ENCODE measurements at regions not wholly inside any gene's neighbourhood (a gene's known extent, or its start where the extent isn't known, plus 50 kb on each side); places are given as distances from the start of the nearest gene placed in this dataset.
A peak's percentile ranks its signal among the peaks of the same experiment; 100 is the strongest.

GRCh38 chr13:79659121-79659521, 178.2 kb downstream of the NDFIP2 start:
- TF ChIP-seq, protein P1, sequence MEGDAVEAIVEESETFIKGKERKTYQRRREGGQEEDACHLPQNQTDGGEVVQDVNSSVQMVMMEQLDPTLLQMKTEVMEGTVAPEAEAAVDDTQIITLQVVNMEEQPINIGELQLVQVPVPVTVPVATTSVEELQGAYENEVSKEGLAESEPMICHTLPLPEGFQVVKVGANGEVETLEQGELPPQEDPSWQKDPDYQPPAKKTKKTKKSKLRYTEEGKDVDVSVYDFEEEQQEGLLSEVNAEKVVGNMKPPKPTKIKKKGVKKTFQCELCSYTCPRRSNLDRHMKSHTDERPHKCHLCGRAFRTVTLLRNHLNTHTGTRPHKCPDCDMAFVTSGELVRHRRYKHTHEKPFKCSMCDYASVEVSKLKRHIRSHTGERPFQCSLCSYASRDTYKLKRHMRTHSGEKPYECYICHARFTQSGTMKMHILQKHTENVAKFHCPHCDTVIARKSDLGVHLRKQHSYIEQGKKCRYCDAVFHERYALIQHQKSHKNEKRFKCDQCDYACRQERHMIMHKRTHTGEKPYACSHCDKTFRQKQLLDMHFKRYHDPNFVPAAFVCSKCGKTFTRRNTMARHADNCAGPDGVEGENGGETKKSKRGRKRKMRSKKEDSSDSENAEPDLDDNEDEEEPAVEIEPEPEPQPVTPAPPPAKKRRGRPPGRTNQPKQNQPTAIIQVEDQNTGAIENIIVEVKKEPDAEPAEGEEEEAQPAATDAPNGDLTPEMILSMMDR (IDR thresholded peaks at IDR 0.05; ENCODE audit: unreplicated experiment in 3 of 3), result no peak
- Mint-ChIP-seq H3K27me3 (ENCODE audit: low read depth) (no peaks in the 10 kb centered on the region), H3K9me3 (no peaks in the 10 kb centered on the region), H3K27ac (peak overlapping the region; percentile 31 to 79 (median 74)), H3K36me3 (ENCODE audit: low read depth) (no peaks in the 10 kb centered on the region), H3K4me3 (peak overlapping the region in 2 of 3 experiments; percentile 2 to 4), H3K4me1 (peaks cover 58% of the 10 kb centered on the region)

DNA sequence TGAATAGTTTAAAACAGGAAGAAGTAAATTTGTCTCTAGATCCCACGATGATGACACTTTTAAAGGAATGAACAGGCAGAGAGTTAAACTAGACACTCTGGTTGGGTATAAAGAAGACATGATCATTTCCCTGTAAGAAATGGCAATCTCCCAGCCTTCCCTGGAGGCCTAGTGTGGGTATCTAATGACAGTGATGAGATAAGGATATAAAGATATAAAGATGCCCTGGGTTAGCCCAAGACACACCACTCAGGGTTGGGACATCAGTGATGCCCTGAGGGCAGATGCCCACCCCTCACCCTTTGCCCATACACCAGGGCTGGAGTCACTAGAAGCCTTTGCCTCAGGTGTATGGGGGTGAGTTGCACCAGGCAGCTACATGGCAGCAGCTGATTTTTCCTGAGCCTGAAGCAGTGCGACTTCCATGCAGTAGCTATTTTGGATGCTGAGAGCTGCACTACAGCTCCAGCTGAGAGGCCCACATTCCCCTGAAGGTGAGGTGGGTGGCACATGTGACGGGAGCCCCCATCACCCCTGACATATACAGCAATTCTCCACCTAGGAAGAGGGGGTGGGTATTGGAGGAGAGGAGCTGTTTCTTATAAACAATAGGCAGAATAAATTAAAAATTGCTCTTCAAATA, 177.5 kb downstream of the NDFIP2 start:
- H3K27me3 Mint-ChIP-seq (ENCODE audit: low read depth), result no peaks in the 10 kb centered on the region
- TF ChIP-seq, protein P1 (IDR thresholded peaks at IDR 0.05; ENCODE audit: unreplicated experiment in 3 of 3), result no peak
- H3K9me3 Mint-ChIP-seq, result no peaks in the 10 kb centered on the region
- peaks cover 59% of the 10 kb centered on the region for H3K4me1 Mint-ChIP-seq
- H3K36me3 Mint-ChIP-seq (ENCODE audit: low read depth), result no peaks in the 10 kb centered on the region
- peak overlapping the region in 1 of 3 experiments; percentile 19 for H3K4me3 Mint-ChIP-seq
- H3K27ac Mint-ChIP-seq, result peak overlapping the region; percentile 31 to 79 (median 74)

- H3K36me3 Mint-ChIP-seq (ENCODE audit: low read depth), result no peaks in the 10 kb centered on the region
- H3K4me1 Mint-ChIP-seq, result peaks cover 51% of the 10 kb centered on the region
- no peak overlapping the region for H3K27ac Mint-ChIP-seq
- H3K4me3 Mint-ChIP-seq, result no peak overlapping the region
- no peaks in the 10 kb centered on the region for H3K27me3 Mint-ChIP-seq (ENCODE audit: low read depth)
- TF ChIP-seq, protein P1 (IDR thresholded peaks at IDR 0.05; ENCODE audit: unreplicated experiment in 3 of 3), result no peak
- H3K9me3 Mint-ChIP-seq, result no peaks in the 10 kb centered on the region
Measured at GRCh38 chr13:79655509-79655908, 174.6 kb downstream of the NDFIP2 start.

GRCh38 chr13:79654520-79654919, 173.6 kb downstream of the NDFIP2 start:
- Mint-ChIP-seq H3K4me3 (no peak overlapping the region), H3K4me1 (peaks cover 48% of the 10 kb centered on the region)

GRCh38 chr13:79650688-79651087, 169.7 kb downstream of the NDFIP2 start:
- Mint-ChIP-seq H3K27ac (no peak overlapping the region), H3K36me3 (ENCODE audit: low read depth) (no peaks in the 10 kb centered on the region), H3K27me3 (ENCODE audit: low read depth) (no peaks in the 10 kb centered on the region), H3K9me3 (no peaks in the 10 kb centered on the region), H3K4me3 (no peak overlapping the region), H3K4me1 (peaks cover 58% of the 10 kb centered on the region)
- TF ChIP-seq, protein P1 (IDR thresholded peaks at IDR 0.05; ENCODE audit: unreplicated experiment in 3 of 3), result no peak

More at GRCh38 chr13:79654520-79654919, 173.6 kb downstream of the NDFIP2 start:
- Mint-ChIP-seq H3K27me3 (ENCODE audit: low read depth) (no peaks in the 10 kb centered on the region), H3K27ac (no peak overlapping the region), H3K36me3 (ENCODE audit: low read depth) (no peaks in the 10 kb centered on the region), H3K9me3 (no peaks in the 10 kb centered on the region)
- TF ChIP-seq, protein P1 (IDR thresholded peaks at IDR 0.05; ENCODE audit: unreplicated experiment in 3 of 3), result no peak

- H3K9me3 Mint-ChIP-seq, result no peaks in the 10 kb centered on the region
- peaks cover 62% of the 10 kb centered on the region for H3K4me1 Mint-ChIP-seq
- H3K36me3 Mint-ChIP-seq (ENCODE audit: low read depth), result no peaks in the 10 kb centered on the region
- TF ChIP-seq, protein P1 (IDR thresholded peaks at IDR 0.05; ENCODE audit: unreplicated experiment in 3 of 3), result no peak
- H3K27me3 Mint-ChIP-seq (ENCODE audit: low read depth), result no peaks in the 10 kb centered on the region
- no peak overlapping the region for H3K4me3 Mint-ChIP-seq
- H3K27ac Mint-ChIP-seq, result peak overlapping the region; percentile 88 to 95 (median 92)
Measured at GRCh38 chr13:79648191-79648590, 167.2 kb downstream of the NDFIP2 start.

Measured in nephron (organoid).